Hippocampal formation (tissue), 2 donors: ENCODE measurements at regions not wholly inside any gene's neighbourhood (a gene's known extent, or its start where the extent isn't known, plus 50 kb on each side); places are given as distances from the start of the nearest gene placed in this dataset.
"Not testable (repeated sequence)": the region's sequence is repeated elsewhere in the genome, so short reads cannot be mapped to it uniquely, and the experiment has no call there.

ENCODE experiments used
- DNase-seq, 2 donors: peaks; one replicate each; lab custom pipeline; 2025; lab: John Stamatoyannopoulos, UW

- no peak for DNase-seq
These were observed 108.1 kb downstream of the MAP3K21 start for GRCh38 chr1:233435622-233436021.

GRCh38 chr1:233439721-233440120, 112.2 kb downstream of the MAP3K21 start:
- DNase-seq, result no peak

GRCh38 chr1:233440951-233441401, 113.5 kb downstream of the MAP3K21 start:
- peak in 1 of 2 donors; percentile 70 for DNase-seq

- no peak for DNase-seq
These were observed 114.7 kb downstream of the MAP3K21 start for GRCh38 chr1:233442026-233442780.

- no peak for DNase-seq
These were observed 115.7 kb downstream of the MAP3K21 start for GRCh38 chr1:233443040-233443760.

GRCh38 chr1:233444484-233444883, 117.0 kb downstream of the MAP3K21 start:
- DNase-seq, result no peak

- no peak for DNase-seq
These were observed 118.2 kb downstream of the MAP3K21 start for GRCh38 chr1:233445737-233446136.

GRCh38 chr1:233446935-233447334, 119.4 kb downstream of the MAP3K21 start:
- DNase-seq, result no peak

GRCh38 chr1:233448109-233448689, 120.7 kb downstream of the MAP3K21 start:
- DNase-seq, result no peak

GRCh38 chr1:233452724-233453123, 125.2 kb downstream of the MAP3K21 start:
- no peak for DNase-seq

GRCh38 chr1:233453433-233454200, 126.1 kb downstream of the MAP3K21 start:
- DNase-seq, result no peak

- DNase-seq, result no peak
These were observed 132.0 kb downstream of the MAP3K21 start for GRCh38 chr1:233459470-233459945.

- no peak for DNase-seq
These were observed 132.4 kb downstream of the MAP3K21 start for GRCh38 chr1:233459968-233460367.

- DNase-seq, result no peak
These were observed 133.2 kb downstream of the MAP3K21 start for GRCh38 chr1:233460692-233461091.

GRCh38 chr1:233461847-233462246, 134.3 kb downstream of the MAP3K21 start:
- DNase-seq, result no peak

- DNase-seq, result no peak
These were observed 135.8 kb downstream of the MAP3K21 start for GRCh38 chr1:233463333-233463732.

GRCh38 chr1:233465745-233466343, 138.3 kb downstream of the MAP3K21 start:
- no peak for DNase-seq

- DNase-seq, result no peak
These were observed 143.0 kb upstream of the KCNK1 start for GRCh38 chr1:233470741-233471499.

GRCh38 chr1:233471851-233472250, 142.1 kb upstream of the KCNK1 start:
- not testable (repeated sequence) for DNase-seq

- not testable (repeated sequence) for DNase-seq
These were observed 141.1 kb upstream of the KCNK1 start for GRCh38 chr1:233472796-233473195.
